SK-N-SH (cell line): ENCODE measurements at regions not wholly inside any gene's neighbourhood (a gene's known extent, or its start where the extent isn't known, plus 50 kb on each side); places are given as distances from the start of the nearest gene placed in this dataset.

Experiments used
- CTCF ChIA-PET: fragments of 300-600, 350-600 bp; formaldehyde crosslinking; extraction: SDS; loops from one replicate; lab custom pipeline; 2021; lab: Yijun Ruan, JAX
- POLR2A ChIA-PET: fragments of 350-600 bp; sonication (Branson Sonifier 250); formaldehyde crosslinking; extraction: SDS; loops from one replicate; lab custom pipeline; 2020; ENCODE audit warnings: antibody characterized with exemption, inconsistent platforms; lab: Yijun Ruan, JAX
- DNase-seq: peaks from one replicate; pipeline ENCODE4 v3.0.0; 2012
- H2AFZ ChIP-seq: fragments of 200-600 bp; sonication (generic); 2 replicates; pipeline ENCODE4 v1.8.1; 2016; ENCODE audit warnings: antibody characterized with exemption, mild to moderate bottlenecking, low read depth
- H3F3A ChIP-seq: fragments of 200-600 bp; sonication (generic); replicated peaks from 2 replicates; pipeline ENCODE3; 2016; ENCODE audit warnings: antibody characterized with exemption, mild to moderate bottlenecking; ENCODE audit not compliant: insufficient read depth
- H3K27ac ChIP-seq, 2 experiments: fragments of 200-500 bp in 1 of 2; fragments of 200-600 bp in 1 of 2; sonication (Bioruptor generic) in 1 of 2; sonication (generic), shearing (Covaris generic) in 1 of 2; 2 replicates each; pipeline versions ENCODE4 v1.5.1 to v1.6.1; 2014 to 2016; ENCODE audit warnings: low read depth in 2 of 2, inconsistent platforms in 1 of 2, low read length in 1 of 2, mild to moderate bottlenecking in 1 of 2, mixed read lengths in 1 of 2
- H3K27me3 ChIP-seq: fragments of 200-600 bp; sonication (generic), shearing (Covaris generic); 2 replicates; pipeline ENCODE4 v1.6.1; 2016; ENCODE audit warnings: mixed run types; ENCODE audit not compliant: insufficient read depth
- H3K36me3 ChIP-seq, 2 experiments: fragments of 200-500 bp in 1 of 2; fragments of 200-600 bp in 1 of 2; sonication (Bioruptor generic) in 1 of 2; sonication (generic) in 1 of 2; replicated peaks in 1 of 2; 2 replicates each; pipeline versions ENCODE3 to v1.5.1; 2014 to 2016; ENCODE audit warnings: low read length in 1 of 2, mild to moderate bottlenecking in 1 of 2; ENCODE audit not compliant: insufficient read depth in 2 of 2, control insufficient read depth in 1 of 2
- H3K4me1 ChIP-seq, 2 experiments: fragments of 200-500 bp in 1 of 2; fragments of 200-600 bp in 1 of 2; sonication (Bioruptor generic) in 1 of 2; sonication (generic), shearing (Covaris generic) in 1 of 2; 2 replicates each; pipeline versions ENCODE4 v1.5.1 to v1.6.1; 2014 to 2016; ENCODE audit warnings: low read depth in 1 of 2, low read length in 1 of 2, mixed run types in 1 of 2; ENCODE audit not compliant: insufficient read depth in 2 of 2, control insufficient read depth in 1 of 2
- H3K4me2 ChIP-seq: fragments of 200-600 bp; sonication (generic), shearing (Covaris generic); 2 replicates; pipeline ENCODE4 v1.6.1; 2017; ENCODE audit warnings: mixed run types
- H3K4me3 ChIP-seq, 2 experiments: fragments of 200-500 bp in 1 of 2; fragments of 200-600 bp in 1 of 2; sonication (Bioruptor generic) in 1 of 2; sonication (generic), shearing (Covaris generic) in 1 of 2; 2 replicates each; pipeline versions ENCODE4 v1.5.1 to v1.8.1; 2014 to 2016; ENCODE audit warnings: low read depth in 2 of 2, inconsistent platforms in 1 of 2, low read length in 1 of 2, mild to moderate bottlenecking in 1 of 2, mixed read lengths in 1 of 2, moderate library complexity in 1 of 2
- H3K79me2 ChIP-seq: fragments of 200-600 bp; sonication (generic); 2 replicates; pipeline ENCODE4 v1.8.1; 2017; ENCODE audit warnings: mild to moderate bottlenecking; ENCODE audit not compliant: insufficient read depth
- H3K9ac ChIP-seq: fragments of 200-600 bp; sonication (generic); 2 replicates; pipeline ENCODE4 v1.6.1; 2017; ENCODE audit warnings: mixed run types
- H3K9me2 ChIP-seq: fragments of 200-600 bp; sonication (generic); 2 replicates; pipeline ENCODE4 v1.6.1; 2017; ENCODE audit warnings: mixed run types
- H3K9me3 ChIP-seq: fragments of 200-600 bp; sonication (generic); 2 replicates; pipeline ENCODE4 v1.6.1; 2017; ENCODE audit warnings: mixed run types, mild to moderate bottlenecking, moderate library complexity
- H4K20me1 ChIP-seq: fragments of 200-600 bp; sonication (generic); 2 replicates; pipeline ENCODE4 v1.6.1; 2017; ENCODE audit warnings: mild to moderate bottlenecking, mixed run types; ENCODE audit not compliant: insufficient read depth
- CHD2 ChIP-seq: fragments of 150-350 bp; IDR thresholded peaks from 2 replicates; pipeline ENCODE4 v1.6.1; 2018; ENCODE audit warnings: low read length; ENCODE audit not compliant: partially characterized antibody
- EP300 ChIP-seq, 2 experiments: IDR thresholded peaks; 2 replicates each; pipeline versions ENCODE4 v1.4.0 to v1.6.1; 2012; ENCODE audit warnings: borderline replicate concordance in 1 of 2, low read depth in 1 of 2, low read length in 1 of 2
- FOXJ3 ChIP-seq: sonication (generic); formaldehyde crosslinking; IDR thresholded peaks from 2 replicates; pipeline ENCODE4 v1.5.1; 2020; ENCODE audit warnings: mild to moderate bottlenecking, missing genetic modification reagents
- FOXM1 ChIP-seq: IDR thresholded peaks from 2 replicates; pipeline ENCODE4 v1.4.0; 2012; ENCODE audit warnings: low read depth, mild to moderate bottlenecking
- JUND ChIP-seq: IDR thresholded peaks from 2 replicates; pipeline ENCODE4 v1.4.0; 2012
- MEF2A ChIP-seq: IDR thresholded peaks from 2 replicates; pipeline ENCODE4 v1.4.0; 2012; ENCODE audit warnings: low read depth, borderline replicate concordance
- NFIC ChIP-seq: IDR thresholded peaks from 2 replicates; pipeline ENCODE4 v1.4.0; 2012; ENCODE audit warnings: borderline replicate concordance
- NRF1 ChIP-seq: IDR thresholded peaks from 2 replicates; pipeline ENCODE4 v1.6.1; 2012; ENCODE audit warnings: low read depth, mild to moderate bottlenecking, low read length
- RAD21 ChIP-seq: IDR thresholded peaks from 2 replicates; pipeline ENCODE4 v1.6.1; 2012; ENCODE audit warnings: mild to moderate bottlenecking, low read length
- RCOR1 ChIP-seq: fragments of 150-350 bp; IDR thresholded peaks from 2 replicates; pipeline ENCODE4 v1.6.1; 2017; ENCODE audit warnings: antibody characterized with exemption, low read length
- RXRA ChIP-seq: IDR thresholded peaks from 2 replicates; pipeline ENCODE4 v1.4.0; 2012; ENCODE audit warnings: low read depth, mild to moderate bottlenecking, borderline replicate concordance
- SMC3 ChIP-seq: IDR thresholded peaks from 2 replicates; pipeline ENCODE4 v1.6.1; 2012; ENCODE audit warnings: low read depth, low read length, improper control_type of control experiment
- TAF1 ChIP-seq: IDR thresholded peaks from 2 replicates; pipeline ENCODE4 v1.6.1; 2012; ENCODE audit warnings: low read depth, mild to moderate bottlenecking, low read length, moderate library complexity, borderline replicate concordance
- TCF12 ChIP-seq: IDR thresholded peaks from 2 replicates; pipeline ENCODE4 v1.4.0; 2012
- TEAD4 ChIP-seq: IDR thresholded peaks from 2 replicates; pipeline ENCODE4 v1.4.0; 2012; ENCODE audit warnings: mild to moderate bottlenecking, borderline replicate concordance; ENCODE audit not compliant: insufficient read depth
- WGBS: methylation state at CpG from one replicate; pipeline ENCODE4 v1.1.6; 2017; ENCODE audit warnings: low lambda C conversion rate; 5-methylcytosine and 5-hydroxymethylcytosine counted together
- TF ChIP-seq, protein P1 (sequence below): IDR thresholded peaks from 2 replicates; pipeline ENCODE4 v1.4.0; 2012; ENCODE audit warnings: low read depth, borderline replicate concordance
- TF ChIP-seq, protein P2 (sequence below): IDR thresholded peaks from 2 replicates; pipeline ENCODE4 v1.6.1; 2012; ENCODE audit warnings: mild to moderate bottlenecking, low read depth, low read length, moderate library complexity
- TF ChIP-seq, protein P3 (sequence below): IDR thresholded peaks from 2 replicates; pipeline ENCODE4 v1.4.0; 2012; ENCODE audit warnings: low read depth
- TF ChIP-seq, protein P4 (sequence below): fragments of 150-350 bp; IDR thresholded peaks from 2 replicates; pipeline ENCODE4 v1.6.1; 2017; ENCODE audit warnings: antibody characterized with exemption, low read length, low read depth, borderline replicate concordance

DNA sequence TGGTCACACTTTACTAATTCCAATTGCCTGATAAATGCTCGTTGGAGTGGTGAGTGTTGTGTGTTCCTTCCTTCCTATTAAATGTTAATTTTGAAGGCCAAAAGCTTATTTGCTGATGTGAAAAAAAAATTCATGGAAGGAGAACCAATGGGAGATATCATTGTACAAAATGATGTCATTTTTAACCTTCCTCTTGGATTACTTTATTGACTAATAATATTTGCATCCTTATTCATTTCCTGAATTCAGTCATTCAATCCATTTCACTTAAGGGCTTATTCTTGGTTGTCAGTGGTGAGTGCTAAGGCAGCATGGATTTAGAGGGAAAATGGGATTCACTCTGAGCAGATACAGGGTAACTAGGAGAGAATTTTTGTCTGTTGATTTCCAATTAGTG, 216.0 kb upstream of the HTR2A start:
- WGBS: 25% methylated on average over 1 of the region's 1 CpG
- no peak overlapping the region for H3K4me2 ChIP-seq
- CTCF ChIA-PET: interaction anchor here (2.7 kb wide), 1 partner anchor 13 kb away, joined by 8 read pairs; no protein-coding TSS in a partner anchor
- H3K79me2 ChIP-seq: no peaks in the 10 kb centered on the region
- POLR2A ChIA-PET: no interaction called here
- H3F3A ChIP-seq: peaks cover 20% of the 10 kb centered on the region
- no peak for DNase-seq
- no peaks in the 10 kb centered on the region for H3K9me2 ChIP-seq
- no peaks in the 10 kb centered on the region for H3K36me3 ChIP-seq
- H3K9ac ChIP-seq: no peak overlapping the region
- peaks cover 0 to 15% of the 10 kb centered on the region in 2 experiments; a peak in 3 of 4 replicates for H3K4me1 ChIP-seq
- H3K4me3 ChIP-seq: no peak overlapping the region
- TF ChIP-seq NFIC (no peak), CHD2 (no peak), NRF1 (no peak), RAD21 (no peak), MEF2A (no peak), TCF12 (no peak), JUND (no peak), RCOR1 (no peak), TAF1 (no peak), FOXM1 (no peak), FOXJ3 (CRISPR knock-in tag) (no peak), SMC3 (no peak), RXRA (no peak), EP300 (IDR thresholded peaks at IDR 0.05; ENCODE audit: borderline replicate concordance in 1 of 2, low read depth in 1 of 2, low read length in 1 of 2) (no peak), TEAD4 (no peak)
- TF ChIP-seq, protein P1, sequence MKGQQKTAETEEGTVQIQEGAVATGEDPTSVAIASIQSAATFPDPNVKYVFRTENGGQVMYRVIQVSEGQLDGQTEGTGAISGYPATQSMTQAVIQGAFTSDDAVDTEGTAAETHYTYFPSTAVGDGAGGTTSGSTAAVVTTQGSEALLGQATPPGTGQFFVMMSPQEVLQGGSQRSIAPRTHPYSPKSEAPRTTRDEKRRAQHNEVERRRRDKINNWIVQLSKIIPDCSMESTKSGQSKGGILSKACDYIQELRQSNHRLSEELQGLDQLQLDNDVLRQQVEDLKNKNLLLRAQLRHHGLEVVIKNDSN: no peak
- TF ChIP-seq, protein P2, sequence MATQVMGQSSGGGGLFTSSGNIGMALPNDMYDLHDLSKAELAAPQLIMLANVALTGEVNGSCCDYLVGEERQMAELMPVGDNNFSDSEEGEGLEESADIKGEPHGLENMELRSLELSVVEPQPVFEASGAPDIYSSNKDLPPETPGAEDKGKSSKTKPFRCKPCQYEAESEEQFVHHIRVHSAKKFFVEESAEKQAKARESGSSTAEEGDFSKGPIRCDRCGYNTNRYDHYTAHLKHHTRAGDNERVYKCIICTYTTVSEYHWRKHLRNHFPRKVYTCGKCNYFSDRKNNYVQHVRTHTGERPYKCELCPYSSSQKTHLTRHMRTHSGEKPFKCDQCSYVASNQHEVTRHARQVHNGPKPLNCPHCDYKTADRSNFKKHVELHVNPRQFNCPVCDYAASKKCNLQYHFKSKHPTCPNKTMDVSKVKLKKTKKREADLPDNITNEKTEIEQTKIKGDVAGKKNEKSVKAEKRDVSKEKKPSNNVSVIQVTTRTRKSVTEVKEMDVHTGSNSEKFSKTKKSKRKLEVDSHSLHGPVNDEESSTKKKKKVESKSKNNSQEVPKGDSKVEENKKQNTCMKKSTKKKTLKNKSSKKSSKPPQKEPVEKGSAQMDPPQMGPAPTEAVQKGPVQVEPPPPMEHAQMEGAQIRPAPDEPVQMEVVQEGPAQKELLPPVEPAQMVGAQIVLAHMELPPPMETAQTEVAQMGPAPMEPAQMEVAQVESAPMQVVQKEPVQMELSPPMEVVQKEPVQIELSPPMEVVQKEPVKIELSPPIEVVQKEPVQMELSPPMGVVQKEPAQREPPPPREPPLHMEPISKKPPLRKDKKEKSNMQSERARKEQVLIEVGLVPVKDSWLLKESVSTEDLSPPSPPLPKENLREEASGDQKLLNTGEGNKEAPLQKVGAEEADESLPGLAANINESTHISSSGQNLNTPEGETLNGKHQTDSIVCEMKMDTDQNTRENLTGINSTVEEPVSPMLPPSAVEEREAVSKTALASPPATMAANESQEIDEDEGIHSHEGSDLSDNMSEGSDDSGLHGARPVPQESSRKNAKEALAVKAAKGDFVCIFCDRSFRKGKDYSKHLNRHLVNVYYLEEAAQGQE: no peak
- TF ChIP-seq, protein P3, sequence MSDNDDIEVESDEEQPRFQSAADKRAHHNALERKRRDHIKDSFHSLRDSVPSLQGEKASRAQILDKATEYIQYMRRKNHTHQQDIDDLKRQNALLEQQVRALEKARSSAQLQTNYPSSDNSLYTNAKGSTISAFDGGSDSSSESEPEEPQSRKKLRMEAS: no peak
- TF ChIP-seq, protein P4, sequence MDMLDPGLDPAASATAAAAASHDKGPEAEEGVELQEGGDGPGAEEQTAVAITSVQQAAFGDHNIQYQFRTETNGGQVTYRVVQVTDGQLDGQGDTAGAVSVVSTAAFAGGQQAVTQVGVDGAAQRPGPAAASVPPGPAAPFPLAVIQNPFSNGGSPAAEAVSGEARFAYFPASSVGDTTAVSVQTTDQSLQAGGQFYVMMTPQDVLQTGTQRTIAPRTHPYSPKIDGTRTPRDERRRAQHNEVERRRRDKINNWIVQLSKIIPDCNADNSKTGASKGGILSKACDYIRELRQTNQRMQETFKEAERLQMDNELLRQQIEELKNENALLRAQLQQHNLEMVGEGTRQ: no peak
- H4K20me1 ChIP-seq: no peaks in the 10 kb centered on the region
- H3K27me3 ChIP-seq: no peaks in the 10 kb centered on the region
- H3K9me3 ChIP-seq: no peaks in the 10 kb centered on the region
- H2AFZ ChIP-seq: peak overlapping the region; percentile 3; the same call in 1 of the 2 replicates
- H3K27ac ChIP-seq: peak overlapping the region in 1 of 2 experiments; percentile 74; a peak in 2 of 4 replicates
